OCI-LY7 (cell line): ENCODE measurements at regions not wholly inside any gene's neighbourhood (a gene's known extent, or its start where the extent isn't known, plus 50 kb on each side); places are given as distances from the start of the nearest gene placed in this dataset.

ENCODE experiments used
- EZH2phosphoT487 ChIP-seq: fragments of 200-600 bp; sonication (generic); IDR thresholded peaks from 2 replicates; pipeline ENCODE4 v1.6.1; 2018; ENCODE audit warnings: low read depth, borderline replicate concordance, mild to moderate bottlenecking, mixed run types, antibody characterized with exemption, low read length, moderate library complexity, mixed read lengths
- TF ChIP-seq, protein P1 (sequence below): fragments of 200-600 bp; sonication (generic); conservative IDR thresholded peaks from 2 replicates; pipeline ENCODE4 v1.5.1; 2014; ENCODE audit warnings: mild to moderate bottlenecking, antibody characterized with exemption, low read length, moderate library complexity, mixed read lengths

GRCh38 chr17:63337579-63337978 is 108.5 kb downstream of the CYB561 start:
- TF ChIP-seq, protein P1, sequence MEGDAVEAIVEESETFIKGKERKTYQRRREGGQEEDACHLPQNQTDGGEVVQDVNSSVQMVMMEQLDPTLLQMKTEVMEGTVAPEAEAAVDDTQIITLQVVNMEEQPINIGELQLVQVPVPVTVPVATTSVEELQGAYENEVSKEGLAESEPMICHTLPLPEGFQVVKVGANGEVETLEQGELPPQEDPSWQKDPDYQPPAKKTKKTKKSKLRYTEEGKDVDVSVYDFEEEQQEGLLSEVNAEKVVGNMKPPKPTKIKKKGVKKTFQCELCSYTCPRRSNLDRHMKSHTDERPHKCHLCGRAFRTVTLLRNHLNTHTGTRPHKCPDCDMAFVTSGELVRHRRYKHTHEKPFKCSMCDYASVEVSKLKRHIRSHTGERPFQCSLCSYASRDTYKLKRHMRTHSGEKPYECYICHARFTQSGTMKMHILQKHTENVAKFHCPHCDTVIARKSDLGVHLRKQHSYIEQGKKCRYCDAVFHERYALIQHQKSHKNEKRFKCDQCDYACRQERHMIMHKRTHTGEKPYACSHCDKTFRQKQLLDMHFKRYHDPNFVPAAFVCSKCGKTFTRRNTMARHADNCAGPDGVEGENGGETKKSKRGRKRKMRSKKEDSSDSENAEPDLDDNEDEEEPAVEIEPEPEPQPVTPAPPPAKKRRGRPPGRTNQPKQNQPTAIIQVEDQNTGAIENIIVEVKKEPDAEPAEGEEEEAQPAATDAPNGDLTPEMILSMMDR = no peak
- no peak for TF ChIP-seq EZH2phosphoT487
